ENCODE measurements at regions not wholly inside any gene's neighbourhood (a gene's known extent, or its start where the extent isn't known, plus 50 kb on each side); places are given as distances from the start of the nearest gene placed in this dataset.
"Not testable (repeated sequence)": the region's sequence is repeated elsewhere in the genome, so short reads cannot be mapped to it uniquely, and the experiment has no call there.

GRCh38 chr1:117301901-117302300, 65.3 kb upstream of the MAN1A2 start:
- Histone ChIP-seq H3K9me3 (ENCODE audit: control insufficient read depth in 4 of 4, insufficient read depth in 3 of 4, low read length in 3 of 4) (no peaks in the 10 kb centered on the region), H3K4me1 (ENCODE audit: control insufficient read depth in 5 of 5, insufficient read depth in 5 of 5, low read length in 5 of 5) (no peaks in the 10 kb centered on the region), H3K27me3 (ENCODE audit: control insufficient read depth in 3 of 3, insufficient read depth in 3 of 3, low read length in 2 of 3) (no peaks in the 10 kb centered on the region), H3K4me3 (no peak overlapping the region), H3K36me3 (ENCODE audit: control insufficient read depth in 4 of 4, insufficient read depth in 4 of 4, low read length in 4 of 4) (no peaks in the 10 kb centered on the region), H3K27ac (ENCODE audit: low read depth in 1 of 2, low read length in 1 of 2) (no peak overlapping the region), H3K9ac (ENCODE audit: insufficient read depth in 1 of 2, low read length in 2 of 2) (no peak overlapping the region)
- WGBS, 2 donors, result 74 to 83% methylated on average over 1 of the region's 1 CpG
- DNase-seq (no peak), ATAC-seq (ENCODE audit: insufficient read depth, low FRiP score) (no peak)
- TF ChIP-seq, protein P1, sequence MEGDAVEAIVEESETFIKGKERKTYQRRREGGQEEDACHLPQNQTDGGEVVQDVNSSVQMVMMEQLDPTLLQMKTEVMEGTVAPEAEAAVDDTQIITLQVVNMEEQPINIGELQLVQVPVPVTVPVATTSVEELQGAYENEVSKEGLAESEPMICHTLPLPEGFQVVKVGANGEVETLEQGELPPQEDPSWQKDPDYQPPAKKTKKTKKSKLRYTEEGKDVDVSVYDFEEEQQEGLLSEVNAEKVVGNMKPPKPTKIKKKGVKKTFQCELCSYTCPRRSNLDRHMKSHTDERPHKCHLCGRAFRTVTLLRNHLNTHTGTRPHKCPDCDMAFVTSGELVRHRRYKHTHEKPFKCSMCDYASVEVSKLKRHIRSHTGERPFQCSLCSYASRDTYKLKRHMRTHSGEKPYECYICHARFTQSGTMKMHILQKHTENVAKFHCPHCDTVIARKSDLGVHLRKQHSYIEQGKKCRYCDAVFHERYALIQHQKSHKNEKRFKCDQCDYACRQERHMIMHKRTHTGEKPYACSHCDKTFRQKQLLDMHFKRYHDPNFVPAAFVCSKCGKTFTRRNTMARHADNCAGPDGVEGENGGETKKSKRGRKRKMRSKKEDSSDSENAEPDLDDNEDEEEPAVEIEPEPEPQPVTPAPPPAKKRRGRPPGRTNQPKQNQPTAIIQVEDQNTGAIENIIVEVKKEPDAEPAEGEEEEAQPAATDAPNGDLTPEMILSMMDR (IDR thresholded peaks at IDR 0.05; ENCODE audit: control extremely low read depth, extremely low read depth), result no peak

- H3K9ac ChIP-seq (ENCODE audit: insufficient read depth in 1 of 2, low read length in 2 of 2); H3K4me3 ChIP-seq; H3K4me1 ChIP-seq (ENCODE audit: control insufficient read depth in 5 of 5, insufficient read depth in 5 of 5, low read length in 5 of 5); H3K36me3 ChIP-seq (ENCODE audit: control insufficient read depth in 4 of 4, insufficient read depth in 4 of 4, low read length in 4 of 4); DNase-seq; H3K27ac ChIP-seq (ENCODE audit: low read depth in 1 of 2, low read length in 1 of 2); H3K27me3 ChIP-seq (ENCODE audit: control insufficient read depth in 3 of 3, insufficient read depth in 3 of 3, low read length in 2 of 3); H3K9me3 ChIP-seq (ENCODE audit: control insufficient read depth in 4 of 4, insufficient read depth in 3 of 4, low read length in 3 of 4); ATAC-seq (ENCODE audit: insufficient read depth, low FRiP score): not testable (repeated sequence)
- WGBS, 2 donors, result 68 to 76% methylated on average over 2 to 6 of the region's 6 CpGs
These were observed 67.1 kb upstream of the MAN1A2 start for GRCh38 chr1:117300183-117300582.

DNA sequence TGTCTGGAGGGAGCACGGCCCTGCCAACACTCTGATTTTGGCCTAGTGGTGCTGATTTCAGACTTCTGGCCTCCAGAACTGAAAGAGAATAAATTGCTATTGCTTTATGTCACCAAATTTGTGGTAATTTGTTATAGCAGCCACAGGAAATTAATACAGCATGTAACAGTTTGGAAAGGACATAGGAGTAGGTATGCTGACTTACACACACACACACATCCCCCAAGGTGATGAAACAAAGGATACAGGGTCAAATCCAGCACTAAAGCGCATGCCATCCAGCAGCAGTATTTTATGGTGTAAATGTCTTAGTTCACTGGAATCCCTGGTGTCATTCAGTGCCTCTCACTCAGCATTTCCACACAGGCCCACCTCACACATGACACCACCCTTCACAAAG, 72.2 kb upstream of the MAN1A2 start:
- 77 to 89% methylated on average over 2 of the region's 2 CpGs for WGBS, 2 donors
- TF ChIP-seq, protein P1 (IDR thresholded peaks at IDR 0.05; ENCODE audit: control extremely low read depth, extremely low read depth), result no peak
- Histone ChIP-seq H3K4me1 (ENCODE audit: control insufficient read depth in 5 of 5, insufficient read depth in 5 of 5, low read length in 5 of 5) (no peaks in the 10 kb centered on the region), H3K9ac (ENCODE audit: insufficient read depth in 1 of 2, low read length in 2 of 2) (no peak overlapping the region), H3K36me3 (ENCODE audit: control insufficient read depth in 4 of 4, insufficient read depth in 4 of 4, low read length in 4 of 4) (no peaks in the 10 kb centered on the region), H3K4me3 (no peak overlapping the region), H3K27ac (ENCODE audit: low read depth in 1 of 2, low read length in 1 of 2) (no peak overlapping the region), H3K9me3 (ENCODE audit: control insufficient read depth in 4 of 4, insufficient read depth in 3 of 4, low read length in 3 of 4) (no peaks in the 10 kb centered on the region), H3K27me3 (ENCODE audit: control insufficient read depth in 3 of 3, insufficient read depth in 3 of 3, low read length in 2 of 3) (no peaks in the 10 kb centered on the region)
- no peak for DNase-seq
- no peak for ATAC-seq (ENCODE audit: insufficient read depth, low FRiP score)

DNA sequence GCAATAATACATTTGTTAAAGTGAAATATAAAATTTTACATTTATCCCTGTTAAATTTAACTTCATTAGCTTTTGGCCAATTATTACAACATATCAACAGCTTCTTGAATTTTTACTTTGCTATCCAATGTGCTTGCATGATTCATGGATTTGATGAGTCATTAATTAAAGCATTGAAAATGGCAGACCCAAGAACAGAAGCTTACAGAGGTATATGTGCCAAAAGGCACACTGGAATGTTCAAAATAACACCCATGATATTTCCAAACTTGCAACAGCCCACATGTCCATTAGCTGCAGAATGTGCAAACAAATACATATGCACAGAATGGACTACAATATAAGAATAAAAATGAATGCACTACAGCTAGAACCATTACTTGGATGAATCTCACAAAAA, 76.4 kb upstream of the MAN1A2 start:
- no peak overlapping the region for H3K4me3 ChIP-seq
- no peak overlapping the region for H3K27ac ChIP-seq (ENCODE audit: low read depth in 1 of 2, low read length in 1 of 2)
- no peak for ATAC-seq (ENCODE audit: insufficient read depth, low FRiP score)
- TF ChIP-seq, protein P1 (IDR thresholded peaks at IDR 0.05; ENCODE audit: control extremely low read depth, extremely low read depth), result no peak
- no peaks in the 10 kb centered on the region for H3K36me3 ChIP-seq (ENCODE audit: control insufficient read depth in 4 of 4, insufficient read depth in 4 of 4, low read length in 4 of 4)
- H3K9ac ChIP-seq (ENCODE audit: insufficient read depth in 1 of 2, low read length in 2 of 2), result no peak overlapping the region
- no peaks in the 10 kb centered on the region for H3K27me3 ChIP-seq (ENCODE audit: control insufficient read depth in 3 of 3, insufficient read depth in 3 of 3, low read length in 2 of 3)
- no peaks in the 10 kb centered on the region for H3K9me3 ChIP-seq (ENCODE audit: control insufficient read depth in 4 of 4, insufficient read depth in 3 of 4, low read length in 3 of 4)
- DNase-seq, result no peak
- no peaks in the 10 kb centered on the region for H3K4me1 ChIP-seq (ENCODE audit: control insufficient read depth in 5 of 5, insufficient read depth in 5 of 5, low read length in 5 of 5)
